GM21381 (cell line): ENCODE measurements at regions not wholly inside any gene's neighbourhood (a gene's known extent, or its start where the extent isn't known, plus 50 kb on each side); places are given as distances from the start of the nearest gene placed in this dataset.

Experiments
- ATAC-seq: cut with Tn5 transposase; IDR thresholded peaks from one replicate; pipeline ENCODE4 v1.9.1; 2021; ENCODE audit warnings: mild to moderate bottlenecking, moderate library complexity; ENCODE audit not compliant: unreplicated experiment

DNA sequence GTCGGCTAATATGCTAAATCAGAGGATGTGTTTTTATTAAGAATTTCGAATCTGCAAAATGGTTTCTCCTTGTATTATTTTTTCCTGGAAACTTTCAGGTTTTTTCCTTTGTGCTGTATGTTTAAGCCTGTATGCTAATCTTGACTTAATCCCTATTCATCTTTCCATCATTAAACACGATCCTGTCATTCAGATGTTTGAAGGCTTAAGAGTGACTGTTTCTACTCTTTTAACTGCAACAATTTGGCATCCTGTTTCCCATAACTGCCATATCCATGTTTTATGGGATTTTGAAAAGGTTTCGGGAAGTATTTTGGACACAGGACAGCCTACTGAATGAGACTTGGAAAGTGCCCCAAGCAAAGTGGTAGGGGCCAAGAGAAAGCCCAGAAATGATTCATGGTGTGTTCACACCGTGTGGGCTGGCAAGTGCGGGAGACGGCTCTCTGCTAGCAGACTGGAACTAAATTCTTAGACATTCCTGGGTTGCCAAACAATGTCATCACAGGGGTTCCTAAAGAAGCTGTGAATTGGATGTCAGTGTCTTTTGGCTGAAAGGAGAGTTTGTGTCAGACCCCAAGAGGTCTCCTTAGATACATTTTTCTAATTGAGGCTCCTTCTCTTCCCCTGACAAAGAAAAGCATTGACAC is 125.4 kb upstream of the ADAMTS16 start:
- ATAC-seq, result no peak

DNA sequence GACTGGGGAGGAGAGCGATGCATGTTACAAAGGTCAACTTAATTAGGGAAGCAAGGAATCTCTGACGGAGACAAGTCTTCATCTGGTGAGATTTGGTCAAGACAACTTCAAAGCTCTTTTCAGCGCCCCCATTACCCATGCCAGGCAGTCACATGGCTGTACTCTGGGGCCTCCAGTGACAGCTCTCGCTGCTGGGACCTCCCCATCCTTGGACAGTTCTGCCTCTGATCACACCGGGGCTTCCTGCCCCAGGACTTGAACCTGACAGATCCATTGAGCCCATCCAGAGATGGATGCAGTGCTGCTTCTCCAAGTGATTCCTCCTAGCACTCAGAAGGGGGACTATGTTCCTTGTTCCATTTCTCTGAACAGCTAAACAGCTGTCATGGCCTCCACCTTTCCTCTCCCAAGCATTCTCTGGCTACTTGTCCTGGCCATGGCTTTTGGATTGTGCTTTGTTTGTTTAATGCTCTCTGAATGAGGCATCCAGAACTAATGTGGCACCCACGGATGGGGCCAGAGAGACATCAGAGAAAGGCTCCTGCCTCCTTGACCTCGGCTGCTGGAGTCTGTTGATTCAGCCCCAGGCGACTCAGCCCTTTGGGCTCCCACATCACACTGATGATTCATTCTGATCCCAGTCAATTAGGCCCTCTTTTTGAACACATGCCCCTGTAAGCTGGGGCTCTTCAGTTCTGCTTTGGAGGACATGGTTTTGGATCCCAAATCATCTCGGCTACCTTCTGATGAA is 122.1 kb upstream of the ADAMTS16 start:
- no peak for ATAC-seq

DNA sequence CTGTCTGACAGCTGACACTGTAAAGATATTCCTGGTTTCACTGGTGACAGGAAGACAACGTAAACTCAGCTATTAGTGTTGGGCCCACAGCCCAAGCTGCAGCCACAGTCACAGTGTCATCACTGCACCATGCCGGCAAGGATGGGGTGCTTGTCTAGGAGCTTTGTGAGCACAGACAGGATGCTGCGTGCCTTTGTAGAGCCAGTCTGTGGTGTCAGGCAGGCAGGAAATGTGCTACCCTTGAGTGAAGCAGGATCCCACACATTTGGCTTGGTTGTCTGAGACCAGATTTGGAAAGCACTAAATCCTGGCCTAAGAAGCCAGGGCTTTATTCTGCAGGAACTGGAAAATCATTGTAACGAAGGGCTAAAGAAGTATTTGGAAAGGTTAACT is 121.6 kb upstream of the ADAMTS16 start:
- no peak for ATAC-seq

GRCh38 chr5:5021436-5021835 is 118.7 kb upstream of the ADAMTS16 start:
- ATAC-seq, result no peak

GRCh38 chr5:5025098-5025773 is 114.9 kb upstream of the ADAMTS16 start:
- no peak for ATAC-seq

- ATAC-seq, result no peak
Observed at GRCh38 chr5:5025774-5026408, 114.2 kb upstream of the ADAMTS16 start.

GRCh38 chr5:5026409-5026785 is 113.7 kb upstream of the ADAMTS16 start:
- no peak for ATAC-seq

- ATAC-seq, result no peak
Observed at GRCh38 chr5:5031665-5032064, 108.5 kb upstream of the ADAMTS16 start.

DNA sequence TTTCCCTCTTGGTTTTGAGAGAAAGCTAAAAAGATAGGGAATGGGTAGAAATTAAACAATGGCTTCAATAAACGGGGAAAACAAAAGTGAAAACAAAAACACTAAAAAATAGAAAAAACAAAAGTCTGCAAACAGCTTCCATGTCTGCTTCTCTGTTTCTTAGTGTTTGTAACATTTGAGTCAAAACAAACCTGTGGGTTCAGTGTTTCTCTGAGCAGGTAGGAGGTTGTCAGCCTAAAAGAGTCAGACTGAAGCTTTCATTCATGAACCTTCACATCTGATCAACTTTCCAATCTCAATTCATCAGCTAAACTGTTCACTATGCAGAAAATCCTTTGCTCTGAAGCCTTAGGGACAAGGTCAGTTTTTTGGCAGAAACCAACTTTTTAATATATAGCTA is 102.5 kb upstream of the ADAMTS16 start:
- no peak for ATAC-seq

GRCh38 chr5:5039918-5040317 is 100.2 kb upstream of the ADAMTS16 start:
- ATAC-seq, result no peak

GRCh38 chr5:5040712-5041111 is 99.4 kb upstream of the ADAMTS16 start:
- no peak for ATAC-seq

DNA sequence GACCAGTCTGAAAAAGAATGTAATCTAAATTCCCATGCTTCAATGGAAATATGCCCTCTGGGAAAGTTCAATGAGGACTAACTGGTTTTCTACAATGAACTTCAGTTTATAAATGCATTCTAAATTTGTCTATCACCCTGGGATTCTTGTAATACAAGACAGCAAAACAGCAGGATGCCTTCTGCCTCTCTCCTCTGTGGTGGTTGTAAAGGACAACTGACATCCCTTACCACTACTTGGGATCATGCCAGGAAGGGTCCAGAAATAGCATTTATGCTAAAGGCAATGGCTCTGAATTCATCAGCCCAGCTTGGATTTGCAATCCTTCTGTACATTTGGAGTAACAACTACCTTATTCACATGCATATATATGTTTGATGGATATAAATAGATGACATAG is 97.3 kb upstream of the ADAMTS16 start:
- ATAC-seq, result no peak

DNA sequence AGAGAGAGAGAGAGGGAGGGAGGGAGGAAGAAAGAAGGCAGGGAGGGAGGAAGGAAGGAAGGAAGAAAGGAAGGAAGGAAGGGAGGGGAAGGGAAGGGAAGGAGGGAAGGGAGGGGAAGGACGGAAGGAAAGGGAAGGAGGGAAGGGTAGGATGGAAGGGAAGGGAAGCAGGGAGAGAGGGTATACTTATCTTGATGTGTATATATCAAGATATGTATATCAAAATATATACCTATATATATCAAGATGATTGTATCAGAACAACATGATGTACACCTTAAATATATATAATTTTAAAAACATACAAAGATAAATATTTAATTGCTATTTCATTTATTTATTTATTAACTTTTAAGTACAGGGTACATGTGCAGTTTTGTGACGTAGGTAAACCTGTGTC is 96.8 kb upstream of the ADAMTS16 start:
- ATAC-seq, result no peak

- ATAC-seq, result no peak
Observed at GRCh38 chr5:5044247-5044840, 95.8 kb upstream of the ADAMTS16 start.

- peak; percentile 66 for ATAC-seq
Observed at GRCh38 chr5:5046680-5047502, 93.2 kb upstream of the ADAMTS16 start.

GRCh38 chr5:5050801-5051200 is 89.3 kb upstream of the ADAMTS16 start:
- no peak for ATAC-seq

GRCh38 chr5:5055712-5056111 is 84.4 kb upstream of the ADAMTS16 start:
- no peak for ATAC-seq

- ATAC-seq, result no peak
Observed at GRCh38 chr5:5061836-5062235, 78.3 kb upstream of the ADAMTS16 start.

GRCh38 chr5:5062525-5063302 is 77.4 kb upstream of the ADAMTS16 start:
- ATAC-seq, result no peak

DNA sequence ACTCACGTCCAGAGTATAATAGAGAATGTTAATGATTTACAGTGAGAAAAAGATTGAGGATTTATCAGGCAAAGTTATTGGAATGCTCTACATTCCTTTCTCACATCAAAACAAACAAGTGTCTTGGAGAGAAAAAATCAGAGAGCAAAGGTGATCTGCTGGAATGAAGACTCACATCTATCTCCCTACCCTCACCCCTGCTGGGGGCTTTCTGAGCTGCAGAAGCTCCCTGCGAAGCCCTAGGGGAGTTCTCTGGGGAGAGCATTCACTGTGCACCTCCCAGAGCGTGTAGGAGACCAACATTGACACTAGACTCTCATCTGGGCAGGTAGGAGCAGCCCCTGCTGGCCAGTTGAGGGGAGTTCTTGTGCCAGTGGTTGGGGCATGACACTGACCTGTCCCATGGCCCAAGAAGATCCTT is 76.6 kb upstream of the ADAMTS16 start:
- no peak for ATAC-seq
